A673 (cell line): ENCODE measurements at regions not wholly inside any gene's neighbourhood (a gene's known extent, or its start where the extent isn't known, plus 50 kb on each side); places are given as distances from the start of the nearest gene placed in this dataset.

ENCODE experiments used
- BruUV-seq: library from RNA; stranded (reverse); fragments of 400-500 nt; replicated peaks from 2 replicates; lab custom pipeline; 2021; lab: Mats Ljungman, UMichigan
- CTCF ChIA-PET: fragments of 300-600 bp; sonication (Branson Sonifier 250); formaldehyde crosslinking; loops from one replicate; lab custom pipeline; 2022; ENCODE audit warnings: antibody characterized with exemption; lab: Charles Lee
- POLR2A ChIA-PET: fragments of 300-600 bp; sonication (Branson Sonifier 250); formaldehyde crosslinking; loops from one replicate; lab custom pipeline; 2022; ENCODE audit warnings: antibody characterized with exemption; ENCODE audit not compliant: low non-redundant PET; lab: Charles Lee
- DNase-seq: peaks from one replicate; pipeline ENCODE4 v3.0.0-alpha.2; 2015; ENCODE audit warnings: low spot score
- H3K27ac ChIP-seq: fragments of 200-600 bp; sonication (generic); 2 replicates; pipeline ENCODE4 v1.5.1; 2016; ENCODE audit warnings: mixed run types, low read depth, mild to moderate bottlenecking, mixed read lengths, antibody characterized with exemption, low read length; ENCODE audit not compliant: poor library complexity, severe bottlenecking
- H3K27me3 ChIP-seq: fragments of 200-600 bp; sonication (generic); replicated peaks from 2 replicates; pipeline ENCODE4 v1.6.1; 2017; ENCODE audit warnings: mixed run types, low read depth, mild to moderate bottlenecking, mixed read lengths, antibody characterized with exemption, low read length; ENCODE audit not compliant: insufficient read depth, poor library complexity
- H3K36me3 ChIP-seq: fragments of 200-600 bp; sonication (generic); 2 replicates; pipeline ENCODE4 v1.6.1; 2016; ENCODE audit warnings: mixed run types, mild to moderate bottlenecking, mixed read lengths, antibody characterized with exemption, low read length; ENCODE audit not compliant: insufficient read depth, poor library complexity, severe bottlenecking
- H3K4me1 ChIP-seq: fragments of 200-600 bp; sonication (generic); 2 replicates; pipeline ENCODE4 v1.6.1; 2017; ENCODE audit warnings: mixed run types, mild to moderate bottlenecking, mixed read lengths, antibody characterized with exemption, low read length; ENCODE audit not compliant: insufficient read depth, poor library complexity, severe bottlenecking
- H3K4me3 ChIP-seq: fragments of 200-600 bp; sonication (generic); 2 replicates; pipeline ENCODE4 v1.5.1; 2016; ENCODE audit warnings: low read depth, mixed run types, mild to moderate bottlenecking, mixed read lengths, low read length; ENCODE audit not compliant: poor library complexity, severe bottlenecking
- H3K9me3 ChIP-seq: fragments of 200-600 bp; sonication (generic); 2 replicates; pipeline ENCODE4 v1.6.1; 2016; ENCODE audit warnings: mixed run types, low read depth, mild to moderate bottlenecking, mixed read lengths, antibody characterized with exemption, low read length; ENCODE audit not compliant: poor library complexity, severe bottlenecking
- EZH2 ChIP-seq: fragments of 200-600 bp; sonication (generic); IDR thresholded peaks from 2 replicates; pipeline ENCODE4 v1.6.1; 2017; ENCODE audit warnings: borderline replicate concordance, low read depth, mild to moderate bottlenecking, mixed read lengths, antibody characterized with exemption, low read length; ENCODE audit not compliant: poor library complexity, severe bottlenecking
- intact Hi-C: fragments of 100-400 bp; cut with micrococcal nuclease; formaldehyde crosslinking; loops from one replicate; pipeline ENCODE4 v1.10.0; 2022; ENCODE audit not compliant: unreplicated experiment
- TF ChIP-seq, protein P1 (sequence below): fragments of 300-800, 200-600 bp; sonication (generic); conservative IDR thresholded peaks from 2 replicates; pipeline ENCODE4 v1.5.1; 2017; ENCODE audit warnings: low read depth, mild to moderate bottlenecking, antibody characterized with exemption, low read length, moderate library complexity, mixed read lengths

DNA sequence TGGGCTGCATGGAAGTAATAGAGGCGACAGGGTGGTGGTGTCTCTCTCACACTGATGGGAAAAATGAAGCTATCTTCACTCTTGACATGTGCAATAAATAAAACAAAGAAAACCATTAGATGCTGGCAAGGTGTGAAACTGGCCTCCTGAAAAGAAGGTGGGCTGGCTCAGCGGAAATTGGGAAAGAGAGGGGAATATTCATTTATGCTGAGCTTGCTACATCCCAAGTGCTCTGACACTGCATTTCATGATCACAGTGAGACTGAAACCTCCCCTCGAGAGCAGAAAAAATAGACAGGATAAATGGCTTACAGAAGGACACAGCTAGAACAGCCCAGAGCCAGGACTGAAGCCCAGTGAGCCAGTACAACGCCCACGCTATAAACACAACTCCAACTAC lies 112.1 kb upstream of the SMLR1 start:
- intact Hi-C loops: no loop called here
- CTCF ChIA-PET: no interaction called here
- BruUV-seq: no TSS peak
- Histone ChIP-seq H3K4me1 (peaks cover 17% of the 10 kb centered on the region), H3K9me3 (no peaks in the 10 kb centered on the region), H3K27ac (no peak overlapping the region), H3K4me3 (no peak overlapping the region), H3K36me3 (no peaks in the 10 kb centered on the region), H3K27me3 (no peaks in the 10 kb centered on the region)
- DNase-seq: no peak
- POLR2A ChIA-PET: no interaction called here
- TF ChIP-seq, protein P1, sequence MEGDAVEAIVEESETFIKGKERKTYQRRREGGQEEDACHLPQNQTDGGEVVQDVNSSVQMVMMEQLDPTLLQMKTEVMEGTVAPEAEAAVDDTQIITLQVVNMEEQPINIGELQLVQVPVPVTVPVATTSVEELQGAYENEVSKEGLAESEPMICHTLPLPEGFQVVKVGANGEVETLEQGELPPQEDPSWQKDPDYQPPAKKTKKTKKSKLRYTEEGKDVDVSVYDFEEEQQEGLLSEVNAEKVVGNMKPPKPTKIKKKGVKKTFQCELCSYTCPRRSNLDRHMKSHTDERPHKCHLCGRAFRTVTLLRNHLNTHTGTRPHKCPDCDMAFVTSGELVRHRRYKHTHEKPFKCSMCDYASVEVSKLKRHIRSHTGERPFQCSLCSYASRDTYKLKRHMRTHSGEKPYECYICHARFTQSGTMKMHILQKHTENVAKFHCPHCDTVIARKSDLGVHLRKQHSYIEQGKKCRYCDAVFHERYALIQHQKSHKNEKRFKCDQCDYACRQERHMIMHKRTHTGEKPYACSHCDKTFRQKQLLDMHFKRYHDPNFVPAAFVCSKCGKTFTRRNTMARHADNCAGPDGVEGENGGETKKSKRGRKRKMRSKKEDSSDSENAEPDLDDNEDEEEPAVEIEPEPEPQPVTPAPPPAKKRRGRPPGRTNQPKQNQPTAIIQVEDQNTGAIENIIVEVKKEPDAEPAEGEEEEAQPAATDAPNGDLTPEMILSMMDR: no peak
- TF ChIP-seq EZH2: no peak

DNA sequence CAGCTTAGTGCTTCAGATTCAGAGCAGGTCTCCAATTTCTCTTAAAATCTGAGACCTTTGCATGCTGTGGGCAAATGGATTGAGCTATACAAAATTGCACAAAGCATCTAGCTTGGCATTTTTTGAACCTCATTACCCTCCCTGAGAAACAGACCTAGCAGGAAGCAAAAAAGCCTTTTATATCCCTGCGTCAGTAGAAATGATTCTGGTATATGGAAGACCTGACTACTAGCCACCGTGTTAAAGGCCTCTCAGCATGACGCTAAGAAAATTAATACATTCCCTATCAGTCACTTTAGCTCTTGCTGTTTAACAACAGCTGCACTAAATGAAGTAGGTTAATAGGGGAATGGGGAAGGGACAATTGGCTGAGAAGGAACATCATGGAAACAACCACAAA lies 110.7 kb upstream of the SMLR1 start:
- ChIA-PET CTCF (no interaction called here), POLR2A (no interaction called here)
- no TSS peak for BruUV-seq
- Histone ChIP-seq H3K27me3 (no peaks in the 10 kb centered on the region), H3K4me1 (peaks cover 17% of the 10 kb centered on the region), H3K36me3 (no peaks in the 10 kb centered on the region), H3K27ac (no peak overlapping the region), H3K9me3 (no peaks in the 10 kb centered on the region), H3K4me3 (no peak overlapping the region)
- DNase-seq: no peak
- intact Hi-C loops: no loop called here
- no peak for TF ChIP-seq EZH2
- TF ChIP-seq, protein P1: no peak

DNA sequence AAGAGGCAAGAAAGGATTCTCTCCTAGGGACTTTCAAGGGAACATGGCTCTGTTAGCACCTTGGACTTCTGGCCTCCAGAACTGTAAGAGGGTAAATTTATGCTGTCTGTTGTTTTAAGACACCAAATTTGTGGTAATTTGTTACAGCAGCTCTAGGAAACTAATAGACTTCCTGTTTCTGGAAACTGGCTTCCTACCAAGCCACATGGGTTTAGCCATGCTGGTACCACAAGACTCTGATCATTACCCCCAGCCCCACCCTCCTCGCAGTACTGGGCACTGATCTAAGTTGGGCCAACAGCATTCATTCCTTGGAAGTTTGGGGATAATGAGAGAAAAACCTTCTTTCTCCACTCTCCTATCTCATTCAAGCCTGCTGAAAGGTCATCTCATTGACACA lies 109.5 kb upstream of the SMLR1 start:
- H3K4me1 ChIP-seq: peaks cover 13% of the 10 kb centered on the region
- intact Hi-C loops: no loop called here
- TF ChIP-seq, protein P1: no peak
- no peak for TF ChIP-seq EZH2
- no peak overlapping the region for H3K4me3 ChIP-seq
- H3K9me3 ChIP-seq: no peaks in the 10 kb centered on the region
- DNase-seq: peak; percentile 18
- ChIA-PET POLR2A (no interaction called here), CTCF (no interaction called here)
- no peaks in the 10 kb centered on the region for H3K36me3 ChIP-seq
- no TSS peak for BruUV-seq
- H3K27ac ChIP-seq: no peak overlapping the region
- H3K27me3 ChIP-seq: no peaks in the 10 kb centered on the region
